ENCODE measurements at regions not wholly inside any gene's neighbourhood (a gene's known extent, or its start where the extent isn't known, plus 50 kb on each side); places are given as distances from the start of the nearest gene placed in this dataset.
"Not testable (repeated sequence)": the region's sequence is repeated elsewhere in the genome, so short reads cannot be mapped to it uniquely, and the experiment has no call there.

GRCh38 chr20:29497684-29498083 is 1759.8 kb upstream of the DEFB115 start:
- TF ChIP-seq EZH2 (IDR thresholded peaks at IDR 0.05; ENCODE audit: insufficient read depth, poor library complexity, severe bottlenecking); EZH2phosphoT487 (IDR thresholded peaks at IDR 0.05; ENCODE audit: insufficient read depth, low read depth): not testable (repeated sequence)
